ENCODE measurements at regions not wholly inside any gene's neighbourhood (a gene's known extent, or its start where the extent isn't known, plus 50 kb on each side); places are given as distances from the start of the nearest gene placed in this dataset.

DNA sequence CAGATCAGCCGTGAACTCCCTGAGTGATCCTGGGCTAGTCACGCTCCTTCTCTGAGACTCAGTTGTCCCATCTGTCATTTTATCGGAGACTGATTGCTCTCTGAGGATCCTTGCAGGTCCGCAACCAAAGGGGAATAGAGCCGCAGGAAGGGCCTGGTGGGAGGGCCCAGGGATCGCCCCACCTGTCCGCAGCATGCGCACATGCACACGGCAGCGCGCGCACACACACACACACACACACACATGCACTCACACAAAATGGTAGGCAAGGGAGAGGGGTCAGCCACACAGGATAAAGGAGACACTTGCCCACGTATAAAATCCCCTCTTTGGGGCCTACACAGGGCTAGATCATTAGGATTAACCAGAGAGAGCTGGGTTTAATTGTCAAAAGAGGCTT, 95.6 kb upstream of the FOXP4 start:
- no peak for DNase-seq

DNA sequence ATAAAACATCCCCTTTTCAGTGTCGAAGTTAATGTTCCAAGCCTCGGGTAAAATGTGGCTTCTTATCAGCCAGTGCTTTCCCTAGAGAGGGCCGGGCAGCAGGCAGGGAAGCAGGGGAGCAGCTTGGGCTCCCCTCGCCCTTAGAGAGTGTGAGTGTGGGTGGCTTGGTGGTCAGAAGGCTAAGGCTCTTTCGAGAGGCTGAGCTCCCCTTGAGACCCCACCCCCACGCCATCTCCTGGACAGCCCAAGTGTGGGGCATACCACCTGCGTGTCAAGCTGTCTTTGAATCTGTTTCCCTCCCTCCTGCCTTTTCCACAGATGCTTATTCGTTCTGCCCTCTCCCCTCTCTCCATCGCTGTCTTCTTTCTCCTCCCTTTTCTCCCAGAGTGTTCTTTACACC, 95.1 kb upstream of the FOXP4 start:
- Histone ChIP-seq H3K36me3 (no peaks in the 10 kb centered on the region), H3K27me3 (replicated peaks in 1 of 7) (peaks cover 0 to 14% (median 0%) of the 10 kb centered on the region in 7 donors), H3K4me1 (no peaks in the 10 kb centered on the region), H3K4me3 (no peak overlapping the region), H3K27ac (no peak overlapping the region), H3K9me3 (no peaks in the 10 kb centered on the region)
- intact Hi-C loops (cut with DNase I; ENCODE audit: low total_unique reads): no loop called here
- TF ChIP-seq POLR2A (IDR thresholded peaks at IDR 0.05): no peak
- no peak for TF ChIP-seq CTCF (IDR thresholded peaks at IDR 0.05 in 8 of 11, conservative IDR thresholded peaks at IDR 0.05 in 3 of 11)
- TF ChIP-seq POLR2AphosphoS5 (IDR thresholded peaks at IDR 0.05): no peak
- 75 to 86% (median 77%) methylated on average over 9 of the region's 9 CpGs for WGBS, 5 donors
- DNase-seq: no peak

More for the DNA sequence above, 95.6 kb upstream of the FOXP4 start:
- no peak overlapping the region for H3K27ac ChIP-seq
- no peaks in the 10 kb centered on the region for H3K4me1 ChIP-seq
- peaks cover 0 to 13% (median 0%) of the 10 kb centered on the region in 7 donors for H3K27me3 ChIP-seq (replicated peaks in 1 of 7)
- no peak overlapping the region for H3K4me3 ChIP-seq
- no peaks in the 10 kb centered on the region for H3K36me3 ChIP-seq
- no peak for TF ChIP-seq CTCF (IDR thresholded peaks at IDR 0.05 in 8 of 11, conservative IDR thresholded peaks at IDR 0.05 in 3 of 11)
- TF ChIP-seq POLR2A (IDR thresholded peaks at IDR 0.05): no peak
- TF ChIP-seq POLR2AphosphoS5 (IDR thresholded peaks at IDR 0.05): no peak
- WGBS, 5 donors: 91 to 96% (median 94%) methylated on average over 11 to 13 of the region's 13 CpGs
- H3K9me3 ChIP-seq: no peaks in the 10 kb centered on the region
- intact Hi-C loops (cut with DNase I; ENCODE audit: low total_unique reads): no loop called here

GRCh38 chr6:41451515-41452163, 94.5 kb upstream of the FOXP4 start:
- peak; percentile 44 for DNase-seq
- intact Hi-C loops (cut with DNase I; ENCODE audit: low total_unique reads): no loop called here
- no peak overlapping the region for H3K27ac ChIP-seq
- WGBS, 5 donors: 71 to 89% (median 85%) methylated on average over 20 to 22 of the region's 22 CpGs
- H3K9me3 ChIP-seq: no peaks in the 10 kb centered on the region
- H3K27me3 ChIP-seq (replicated peaks in 1 of 7): peaks cover 0 to 14% (median 0%) of the 10 kb centered on the region in 7 donors
- H3K4me3 ChIP-seq: no peak overlapping the region
- TF ChIP-seq POLR2AphosphoS5 (IDR thresholded peaks at IDR 0.05): no peak
- TF ChIP-seq POLR2A (IDR thresholded peaks at IDR 0.05): no peak
- no peak for TF ChIP-seq CTCF (IDR thresholded peaks at IDR 0.05 in 8 of 11, conservative IDR thresholded peaks at IDR 0.05 in 3 of 11)
- H3K36me3 ChIP-seq: no peaks in the 10 kb centered on the region
- H3K4me1 ChIP-seq: no peaks in the 10 kb centered on the region

DNA sequence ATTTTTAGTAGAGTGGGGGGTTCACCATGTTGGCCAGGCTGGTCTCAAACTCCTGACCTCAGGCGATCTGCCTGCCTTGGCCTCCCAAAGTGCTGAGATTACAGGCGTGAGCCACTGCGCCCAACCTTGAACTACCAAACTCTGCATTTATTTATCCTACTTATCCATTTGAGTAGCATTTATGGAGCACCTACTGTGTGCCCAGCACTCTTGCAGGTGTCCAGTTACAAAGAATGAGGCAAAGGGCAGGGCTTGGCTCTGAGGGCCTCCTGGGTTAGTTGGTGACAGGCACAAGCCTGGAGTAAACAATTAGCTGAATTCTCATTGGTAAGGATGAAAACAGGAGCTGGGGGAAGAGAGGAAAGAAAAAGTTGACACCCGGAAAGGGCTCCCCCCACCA, 93.4 kb upstream of the FOXP4 start:
- H3K4me1 ChIP-seq: no peaks in the 10 kb centered on the region
- no peak for TF ChIP-seq POLR2A (IDR thresholded peaks at IDR 0.05)
- no peak for TF ChIP-seq POLR2AphosphoS5 (IDR thresholded peaks at IDR 0.05)
- TF ChIP-seq CTCF (IDR thresholded peaks at IDR 0.05 in 8 of 11, conservative IDR thresholded peaks at IDR 0.05 in 3 of 11): no peak
- intact Hi-C loops (cut with DNase I; ENCODE audit: low total_unique reads): no loop called here
- DNase-seq: peak; percentile 30
- no peak overlapping the region for H3K4me3 ChIP-seq
- peaks cover 0 to 14% (median 0%) of the 10 kb centered on the region in 7 donors for H3K27me3 ChIP-seq (replicated peaks in 1 of 7)
- H3K9me3 ChIP-seq: no peaks in the 10 kb centered on the region
- H3K27ac ChIP-seq: no peak overlapping the region
- no peaks in the 10 kb centered on the region for H3K36me3 ChIP-seq
- WGBS, 5 donors: 80 to 91% (median 91%) methylated on average over 4 of the region's 4 CpGs

All from spleen (tissue), 11 donors.